A549 (cell line): ENCODE measurements at regions not wholly inside any gene's neighbourhood (a gene's known extent, or its start where the extent isn't known, plus 50 kb on each side); places are given as distances from the start of the nearest gene placed in this dataset.

Experiments used
- PHF8 ChIP-seq: fragments of 200-600 bp; sonication (generic); IDR thresholded peaks from 2 replicates; pipeline ENCODE4 v1.6.1; 2016; ENCODE audit warnings: low read depth, mild to moderate bottlenecking, antibody characterized with exemption, moderate library complexity, borderline replicate concordance
- POLR2A ChIP-seq: IDR thresholded peaks from 2 replicates; pipeline ENCODE4 v1.6.1; 2012; ENCODE audit warnings: mild to moderate bottlenecking, low read length
- TF ChIP-seq, protein P1 (sequence below): fragments of >200 bp; sonication (Bioruptor Twin); formaldehyde crosslinking; IDR thresholded peaks from 3 replicates; pipeline ENCODE4 v1.5.1; 2016
- TF ChIP-seq, protein P2 (sequence below): fragments of 250-450 bp; sonication (Bioruptor Pico); IDR thresholded peaks from 2 replicates; pipeline ENCODE4 v1.5.0; 2021; ENCODE audit warnings: mild to moderate bottlenecking, moderate library complexity, borderline replicate concordance

DNA sequence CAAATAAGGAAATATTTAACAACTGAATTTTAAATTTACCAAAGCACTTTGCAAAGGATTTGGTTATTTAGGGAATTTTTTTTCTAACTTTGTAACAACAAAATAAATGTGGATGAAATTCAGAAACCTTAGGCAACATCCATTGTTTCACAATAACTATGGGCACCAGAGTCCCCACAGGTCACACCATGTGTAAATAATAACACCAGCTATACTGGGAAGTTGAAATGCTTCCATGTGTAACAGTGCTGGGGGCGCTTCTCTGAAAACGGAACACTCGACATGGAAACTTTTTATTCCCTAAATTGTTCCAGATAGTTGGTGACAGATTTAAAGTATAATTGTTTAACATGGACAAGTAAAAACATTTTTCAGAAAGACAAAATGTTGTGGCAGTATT is 818.6 kb downstream of the TNS3 start:
- TF ChIP-seq POLR2A (no peak), PHF8 (no peak)
- TF ChIP-seq, protein P1, sequence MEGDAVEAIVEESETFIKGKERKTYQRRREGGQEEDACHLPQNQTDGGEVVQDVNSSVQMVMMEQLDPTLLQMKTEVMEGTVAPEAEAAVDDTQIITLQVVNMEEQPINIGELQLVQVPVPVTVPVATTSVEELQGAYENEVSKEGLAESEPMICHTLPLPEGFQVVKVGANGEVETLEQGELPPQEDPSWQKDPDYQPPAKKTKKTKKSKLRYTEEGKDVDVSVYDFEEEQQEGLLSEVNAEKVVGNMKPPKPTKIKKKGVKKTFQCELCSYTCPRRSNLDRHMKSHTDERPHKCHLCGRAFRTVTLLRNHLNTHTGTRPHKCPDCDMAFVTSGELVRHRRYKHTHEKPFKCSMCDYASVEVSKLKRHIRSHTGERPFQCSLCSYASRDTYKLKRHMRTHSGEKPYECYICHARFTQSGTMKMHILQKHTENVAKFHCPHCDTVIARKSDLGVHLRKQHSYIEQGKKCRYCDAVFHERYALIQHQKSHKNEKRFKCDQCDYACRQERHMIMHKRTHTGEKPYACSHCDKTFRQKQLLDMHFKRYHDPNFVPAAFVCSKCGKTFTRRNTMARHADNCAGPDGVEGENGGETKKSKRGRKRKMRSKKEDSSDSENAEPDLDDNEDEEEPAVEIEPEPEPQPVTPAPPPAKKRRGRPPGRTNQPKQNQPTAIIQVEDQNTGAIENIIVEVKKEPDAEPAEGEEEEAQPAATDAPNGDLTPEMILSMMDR, result no peak
- TF ChIP-seq, protein P2, sequence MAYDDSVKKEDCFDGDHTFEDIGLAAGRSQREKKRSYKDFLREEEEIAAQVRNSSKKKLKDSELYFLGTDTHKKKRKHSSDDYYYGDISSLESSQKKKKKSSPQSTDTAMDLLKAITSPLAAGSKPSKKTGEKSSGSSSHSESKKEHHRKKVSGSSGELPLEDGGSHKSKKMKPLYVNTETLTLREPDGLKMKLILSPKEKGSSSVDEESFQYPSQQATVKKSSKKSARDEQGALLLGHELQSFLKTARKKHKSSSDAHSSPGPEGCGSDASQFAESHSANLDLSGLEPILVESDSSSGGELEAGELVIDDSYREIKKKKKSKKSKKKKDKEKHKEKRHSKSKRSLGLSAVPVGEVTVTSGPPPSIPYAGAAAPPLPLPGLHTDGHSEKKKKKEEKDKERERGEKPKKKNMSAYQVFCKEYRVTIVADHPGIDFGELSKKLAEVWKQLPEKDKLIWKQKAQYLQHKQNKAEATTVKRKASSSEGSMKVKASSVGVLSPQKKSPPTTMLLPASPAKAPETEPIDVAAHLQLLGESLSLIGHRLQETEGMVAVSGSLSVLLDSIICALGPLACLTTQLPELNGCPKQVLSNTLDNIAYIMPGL, result no peak
